ENCODE measurements at regions not wholly inside any gene's neighbourhood (a gene's known extent, or its start where the extent isn't known, plus 50 kb on each side); places are given as distances from the start of the nearest gene placed in this dataset.

DNA sequence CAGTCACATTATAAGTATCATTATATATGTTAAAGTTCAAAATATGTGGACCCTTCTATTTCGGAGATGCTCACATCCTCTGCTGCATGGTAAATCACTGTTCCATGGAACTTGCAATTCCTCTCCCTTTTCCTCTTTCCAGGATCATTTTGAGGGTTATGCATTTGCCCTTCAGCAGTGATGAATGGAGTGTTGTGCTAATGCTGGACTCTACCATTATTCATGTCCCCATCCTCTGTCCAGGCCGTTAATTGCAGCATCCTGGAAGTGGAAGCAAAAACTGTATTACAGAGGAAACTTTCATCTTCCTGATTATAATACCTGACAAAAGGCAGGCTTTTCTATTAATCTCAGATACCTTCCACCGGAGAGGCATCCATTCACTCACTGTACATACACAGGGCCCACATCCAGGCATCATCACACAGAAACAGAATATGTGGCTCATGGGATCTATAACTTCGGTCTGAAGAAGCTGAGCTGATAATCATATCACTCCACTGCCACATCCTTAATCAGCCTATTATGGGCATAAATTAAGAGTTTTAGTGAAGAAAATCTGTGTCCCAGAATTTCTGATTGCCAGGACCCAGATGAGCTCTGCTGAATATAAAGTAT, 65.0 kb upstream of the ACO1 start:
- DNase-seq: no peak

DNA sequence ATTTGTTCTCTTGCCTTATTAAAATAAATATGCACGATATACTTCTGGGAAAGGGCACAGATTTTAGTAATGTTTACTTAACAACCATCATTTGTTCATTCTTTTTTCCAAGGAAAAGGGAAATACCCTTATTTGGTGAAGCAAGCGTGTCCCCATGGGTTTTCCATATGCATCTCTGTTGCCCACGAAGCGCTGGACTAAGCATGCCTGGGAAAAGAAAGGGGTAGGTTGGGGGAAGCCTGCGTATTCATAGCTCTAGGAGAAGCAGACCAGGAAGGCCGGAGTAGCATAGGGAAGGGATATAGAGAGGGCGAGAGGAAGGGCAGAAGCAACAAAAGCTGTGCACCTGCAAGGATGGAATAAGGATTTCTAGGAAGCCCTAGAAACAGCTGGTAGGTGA, 61.8 kb upstream of the ACO1 start:
- DNase-seq: no peak

DNA sequence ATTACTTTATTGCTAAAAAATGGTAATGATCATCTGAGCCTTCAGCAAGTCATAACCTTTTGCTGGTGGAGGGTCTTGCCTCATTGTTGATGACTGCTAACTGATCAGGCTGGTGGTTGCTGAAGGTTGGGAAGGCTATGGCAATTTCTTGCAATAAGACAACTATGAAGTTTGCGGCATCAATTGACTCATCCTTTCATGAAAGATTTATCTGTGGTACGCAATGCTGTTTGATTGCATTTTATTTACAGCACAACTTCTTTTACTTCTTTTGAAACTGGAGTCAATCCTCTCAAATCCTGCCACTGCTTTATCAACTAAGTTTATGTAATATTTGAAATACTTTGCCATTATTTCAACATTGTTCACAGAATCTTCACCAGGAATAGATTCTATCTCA, 58.3 kb upstream of the ACO1 start:
- no peak for DNase-seq

DNA sequence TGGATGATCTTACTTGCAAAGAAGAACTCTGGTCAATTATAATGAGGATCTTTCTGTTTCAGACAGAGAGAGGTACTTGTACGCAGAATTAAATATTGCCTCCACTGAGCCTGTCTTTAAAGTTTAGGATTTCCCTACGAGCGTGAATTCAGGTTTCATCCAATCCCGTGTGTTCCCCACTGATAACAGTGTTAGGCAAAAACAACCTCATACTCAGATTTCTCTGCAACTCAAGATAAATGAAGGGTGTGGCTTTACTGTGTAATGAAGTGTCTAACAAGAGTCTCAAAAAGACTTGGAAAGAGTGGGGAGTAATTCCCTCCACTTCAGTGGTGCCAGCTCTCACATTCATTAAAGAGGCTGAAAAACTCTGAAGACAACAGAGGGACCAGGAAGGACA, 53.2 kb upstream of the ACO1 start:
- no peak for DNase-seq

DNA sequence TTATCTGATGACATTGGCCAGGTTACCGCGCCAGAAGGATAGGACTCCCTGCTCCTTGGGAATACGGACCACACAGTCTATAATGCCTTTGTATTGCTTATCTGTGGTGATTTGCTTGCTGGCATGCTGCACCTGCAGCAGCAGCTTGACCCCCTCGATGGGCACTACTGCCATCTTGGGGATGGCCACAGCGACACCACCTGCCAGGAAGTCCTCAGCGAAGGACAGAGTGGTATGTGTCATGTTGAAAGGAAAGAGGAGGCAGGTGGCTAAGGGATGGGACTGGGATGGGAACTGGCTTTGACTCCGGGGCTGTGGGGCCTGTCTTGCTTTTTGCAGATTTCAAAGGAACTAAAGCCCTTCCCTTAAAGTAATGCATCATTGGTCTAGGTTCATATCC, 50.3 kb upstream of the ACO1 start:
- no peak for DNase-seq

Data from nucleus accumbens (tissue), 56 donors.